LNCAP (cell line): ENCODE measurements at regions not wholly inside any gene's neighbourhood (a gene's known extent, or its start where the extent isn't known, plus 50 kb on each side); places are given as distances from the start of the nearest gene placed in this dataset.

ENCODE experiments used
- CTCF ChIP-seq: fragments of 450-650 bp; IDR thresholded peaks from 2 replicates; pipeline ENCODE4 v1.5.1; 2017; ENCODE audit warnings: mild to moderate bottlenecking

GRCh38 chr7:41060796-41061195 lies 642.1 kb downstream of the INHBA start:
- TF ChIP-seq CTCF, result no peak

- no peak for TF ChIP-seq CTCF
Observed at GRCh38 chr7:41059796-41060195, 643.1 kb downstream of the INHBA start.

- no peak for TF ChIP-seq CTCF
Observed at GRCh38 chr7:41058986-41059741, 643.7 kb downstream of the INHBA start.

GRCh38 chr7:41054960-41055661 lies 647.8 kb downstream of the INHBA start:
- no peak for TF ChIP-seq CTCF

- TF ChIP-seq CTCF, result no peak
Observed at GRCh38 chr7:41053820-41054219, 649.1 kb downstream of the INHBA start.

GRCh38 chr7:41052736-41053135 lies 650.2 kb downstream of the INHBA start:
- no peak for TF ChIP-seq CTCF

- TF ChIP-seq CTCF, result no peak
Observed at GRCh38 chr7:41052201-41052600, 650.7 kb downstream of the INHBA start.
